Activated B cell treated with CpG ODN at 0.5 μM for 24 hours (primary cell): ENCODE measurements at regions not wholly inside any gene's neighbourhood (a gene's known extent, or its start where the extent isn't known, plus 50 kb on each side); places are given as distances from the start of the nearest gene placed in this dataset.

Experiments
- ATAC-seq: fragments of 200-7000 bp; cut with Tn5 transposase; one replicate; pipeline ENCODE4 v1.10.0; 2021; ENCODE audit warnings: low read depth, mild to moderate bottlenecking, moderate library complexity
- CTCF ChIA-PET: fragments of 350-600 bp; sonication (Branson Sonifier 250); formaldehyde crosslinking; loops from one replicate; lab custom pipeline; 2021; ENCODE audit warnings: antibody characterized with exemption; lab: Charles Lee
- POLR2A ChIA-PET: fragments of 350-600 bp; sonication (Branson Sonifier 250); formaldehyde crosslinking; loops from one replicate; lab custom pipeline; 2021; ENCODE audit warnings: antibody characterized with exemption; lab: Charles Lee
- DNase-seq: peaks from one replicate; pipeline ENCODE4 v3.0.0; 2022
- H3K27ac Mint-ChIP-seq: one replicate; pipeline ENCODE4 v1.8.0; 2020; ENCODE audit warnings: mixed read lengths
- H3K27me3 Mint-ChIP-seq: one replicate; pipeline ENCODE4 v1.8.0; 2021; ENCODE audit warnings: mixed read lengths
- H3K36me3 Mint-ChIP-seq: one replicate; pipeline ENCODE4 v1.8.0; 2021; ENCODE audit warnings: low read depth, mixed read lengths
- H3K4me1 Mint-ChIP-seq: one replicate; pipeline ENCODE4 v1.8.0; 2021; ENCODE audit warnings: mixed read lengths
- H3K4me3 Mint-ChIP-seq: one replicate; pipeline ENCODE4 v1.8.0; 2020; ENCODE audit warnings: mild to moderate bottlenecking, mixed read lengths
- H3K9me3 Mint-ChIP-seq: one replicate; pipeline ENCODE4 v1.8.0; 2020; ENCODE audit warnings: mixed read lengths
- intact Hi-C: fragments of 100-400 bp; cut with micrococcal nuclease; formaldehyde crosslinking; loops from one replicate; pipeline ENCODE4 v1.15.1; 2024
- TF ChIP-seq, protein P1 (sequence below): fragments of 200-600 bp; IDR thresholded peaks from one replicate; pipeline ENCODE4 v1.8.0; 2022; ENCODE audit warnings: antibody characterized with exemption, mild to moderate bottlenecking

DNA sequence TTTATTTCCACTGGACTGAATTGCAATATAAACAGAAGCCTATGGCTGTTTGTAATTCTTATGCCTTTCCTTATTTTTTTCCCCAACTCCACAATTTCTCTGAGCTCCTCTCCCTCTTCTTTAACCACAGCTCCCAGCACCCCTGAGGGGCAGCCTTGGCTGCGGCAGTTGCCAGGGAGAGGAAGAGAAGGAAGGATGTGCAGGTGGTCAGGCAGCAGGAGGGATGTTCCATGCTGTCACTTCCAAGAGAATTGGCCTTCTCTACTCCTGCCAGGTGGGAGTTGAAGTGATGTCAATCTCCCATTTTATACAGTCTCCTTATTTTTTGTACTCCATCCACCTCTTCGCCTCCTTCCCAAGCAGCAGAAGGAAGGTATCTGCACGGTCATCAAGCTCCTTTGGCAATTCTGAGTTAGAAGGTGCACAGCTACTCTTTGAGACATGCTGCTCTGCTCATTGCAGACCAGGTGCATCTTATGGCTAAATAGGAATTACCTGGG is 343.3 kb upstream of the RPS6KA3 start:
- TF ChIP-seq, protein P1, sequence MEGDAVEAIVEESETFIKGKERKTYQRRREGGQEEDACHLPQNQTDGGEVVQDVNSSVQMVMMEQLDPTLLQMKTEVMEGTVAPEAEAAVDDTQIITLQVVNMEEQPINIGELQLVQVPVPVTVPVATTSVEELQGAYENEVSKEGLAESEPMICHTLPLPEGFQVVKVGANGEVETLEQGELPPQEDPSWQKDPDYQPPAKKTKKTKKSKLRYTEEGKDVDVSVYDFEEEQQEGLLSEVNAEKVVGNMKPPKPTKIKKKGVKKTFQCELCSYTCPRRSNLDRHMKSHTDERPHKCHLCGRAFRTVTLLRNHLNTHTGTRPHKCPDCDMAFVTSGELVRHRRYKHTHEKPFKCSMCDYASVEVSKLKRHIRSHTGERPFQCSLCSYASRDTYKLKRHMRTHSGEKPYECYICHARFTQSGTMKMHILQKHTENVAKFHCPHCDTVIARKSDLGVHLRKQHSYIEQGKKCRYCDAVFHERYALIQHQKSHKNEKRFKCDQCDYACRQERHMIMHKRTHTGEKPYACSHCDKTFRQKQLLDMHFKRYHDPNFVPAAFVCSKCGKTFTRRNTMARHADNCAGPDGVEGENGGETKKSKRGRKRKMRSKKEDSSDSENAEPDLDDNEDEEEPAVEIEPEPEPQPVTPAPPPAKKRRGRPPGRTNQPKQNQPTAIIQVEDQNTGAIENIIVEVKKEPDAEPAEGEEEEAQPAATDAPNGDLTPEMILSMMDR, result no peak
- ATAC-seq, result no peak
- no peak for DNase-seq
- no peaks in the 10 kb centered on the region for H3K9me3 Mint-ChIP-seq
- CTCF ChIA-PET, result no interaction called here
- no peak overlapping the region for H3K4me3 Mint-ChIP-seq
- H3K4me1 Mint-ChIP-seq, result no peaks in the 10 kb centered on the region
- POLR2A ChIA-PET, result no interaction called here
- H3K27ac Mint-ChIP-seq, result no peak overlapping the region
- no peaks in the 10 kb centered on the region for H3K36me3 Mint-ChIP-seq
- intact Hi-C loops, result no loop called here
- H3K27me3 Mint-ChIP-seq, result peaks cover 5% of the 10 kb centered on the region

DNA sequence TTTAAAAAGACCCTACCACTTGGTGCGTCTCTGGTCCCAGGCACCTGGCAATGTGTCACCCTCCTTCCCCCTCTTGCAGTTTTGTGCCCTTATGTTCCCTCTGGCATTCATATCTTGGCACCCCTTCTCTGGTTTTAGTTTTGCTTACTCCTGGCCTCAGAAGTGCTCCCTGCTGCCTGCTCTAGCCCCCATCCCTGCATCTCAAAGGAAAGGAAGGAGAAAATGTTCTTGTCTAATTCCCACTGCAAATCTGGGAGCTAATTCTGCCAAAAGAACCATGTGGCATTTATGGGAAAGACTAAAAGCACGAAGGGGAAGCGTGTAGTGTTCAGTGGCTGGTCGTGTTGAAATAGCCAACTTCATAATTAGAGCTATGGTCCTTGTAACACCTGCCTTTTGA is 340.1 kb upstream of the RPS6KA3 start:
- no peaks in the 10 kb centered on the region for H3K4me1 Mint-ChIP-seq
- ChIA-PET CTCF (no interaction called here), POLR2A (no interaction called here)
- DNase-seq, result no peak
- intact Hi-C loops, result no loop called here
- no peak for ATAC-seq
- H3K36me3 Mint-ChIP-seq, result no peaks in the 10 kb centered on the region
- peaks cover 4% of the 10 kb centered on the region for H3K27me3 Mint-ChIP-seq
- no peak overlapping the region for H3K27ac Mint-ChIP-seq
- TF ChIP-seq, protein P1, result no peak
- H3K4me3 Mint-ChIP-seq, result no peak overlapping the region
- no peaks in the 10 kb centered on the region for H3K9me3 Mint-ChIP-seq

DNA sequence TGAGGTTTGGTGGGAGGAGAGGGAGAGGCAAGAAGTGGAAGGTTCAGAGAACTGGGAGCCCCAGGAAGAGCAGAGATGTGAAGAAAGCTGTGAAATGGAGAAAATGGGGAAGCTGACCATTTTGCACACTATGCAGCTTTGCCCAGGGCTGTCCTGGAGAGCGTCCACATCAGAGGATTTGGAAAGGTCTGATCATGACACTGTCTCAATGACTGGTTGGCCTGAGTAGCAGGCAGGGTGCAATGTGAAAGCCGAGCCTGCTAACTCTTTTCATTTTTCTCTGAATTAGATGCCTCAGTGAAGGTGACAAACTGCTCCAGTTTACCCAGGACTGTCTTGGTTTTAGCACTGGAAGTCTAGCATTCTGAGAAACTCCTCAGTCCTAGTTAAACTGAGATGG is 330.1 kb upstream of the RPS6KA3 start:
- H3K36me3 Mint-ChIP-seq, result no peaks in the 10 kb centered on the region
- intact Hi-C loops, result no loop called here
- POLR2A ChIA-PET, result no interaction called here

DNA sequence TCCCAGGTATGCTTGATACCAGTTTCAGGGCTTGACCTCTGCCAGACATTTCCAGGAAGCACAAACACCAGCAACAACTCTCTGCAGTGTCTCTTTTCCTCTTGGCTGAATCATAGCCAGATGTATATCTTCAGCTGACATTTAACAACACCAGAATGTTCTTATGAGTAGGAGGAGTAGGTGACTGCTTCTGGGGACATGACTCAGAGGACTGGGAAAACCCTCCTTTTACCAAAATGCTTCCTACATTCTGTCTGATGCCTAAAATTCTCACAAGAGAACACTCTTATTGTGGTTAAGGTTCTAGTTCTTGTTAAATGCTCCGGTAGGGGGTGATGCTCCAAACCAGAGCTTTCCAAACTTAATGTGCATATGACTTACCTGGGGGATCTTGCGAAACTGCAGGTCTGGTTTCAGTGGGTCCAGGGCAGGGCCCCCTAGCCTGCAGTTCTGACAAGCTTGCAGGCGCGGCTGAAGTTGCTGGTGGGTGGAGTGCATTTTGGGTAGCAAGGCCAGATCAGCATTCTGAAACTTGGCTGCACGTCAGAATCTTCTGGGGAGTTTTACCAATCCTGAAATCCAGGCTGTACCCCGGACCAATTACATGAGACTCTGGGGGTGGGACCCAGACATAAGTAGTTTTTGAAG is 329.3 kb upstream of the RPS6KA3 start:
- ChIA-PET CTCF (no interaction called here), POLR2A (no interaction called here)
- Mint-ChIP-seq H3K4me1 (no peaks in the 10 kb centered on the region), H3K27ac (no peak overlapping the region), H3K4me3 (no peak overlapping the region), H3K36me3 (no peaks in the 10 kb centered on the region), H3K9me3 (no peaks in the 10 kb centered on the region), H3K27me3 (no peaks in the 10 kb centered on the region)
- intact Hi-C loops, result no loop called here
- TF ChIP-seq, protein P1, result no peak
- ATAC-seq (no peak), DNase-seq (no peak)

More for the DNA sequence above, 330.1 kb upstream of the RPS6KA3 start:
- CTCF ChIA-PET, result no interaction called here
- no peak overlapping the region for H3K4me3 Mint-ChIP-seq
- no peak for ATAC-seq
- DNase-seq, result no peak
- no peaks in the 10 kb centered on the region for H3K27me3 Mint-ChIP-seq
- H3K9me3 Mint-ChIP-seq, result no peaks in the 10 kb centered on the region
- no peaks in the 10 kb centered on the region for H3K4me1 Mint-ChIP-seq
- TF ChIP-seq, protein P1, result no peak
- H3K27ac Mint-ChIP-seq, result no peak overlapping the region

DNA sequence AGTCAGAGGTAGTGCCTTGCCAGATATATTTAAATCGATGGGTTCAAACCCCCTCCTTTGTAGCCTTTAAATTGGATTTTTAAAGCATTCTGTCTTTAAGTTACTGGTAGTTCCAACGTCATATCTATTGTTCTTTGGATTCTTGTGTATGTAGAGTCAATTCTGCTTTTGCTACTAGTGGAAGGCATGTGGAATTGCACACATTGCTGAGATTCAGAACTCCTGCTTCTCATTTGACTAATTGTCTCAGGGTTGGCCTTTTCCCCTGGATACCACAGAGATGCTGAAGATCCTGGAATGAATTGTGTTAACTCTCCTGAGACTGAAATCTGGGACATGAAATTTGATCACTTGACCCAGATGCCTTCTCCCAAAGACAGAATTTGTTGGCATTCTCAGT is 328.3 kb upstream of the RPS6KA3 start:
- Mint-ChIP-seq H3K4me3 (no peak overlapping the region), H3K4me1 (no peaks in the 10 kb centered on the region), H3K27me3 (no peaks in the 10 kb centered on the region), H3K36me3 (no peaks in the 10 kb centered on the region), H3K27ac (no peak overlapping the region), H3K9me3 (no peaks in the 10 kb centered on the region)
- POLR2A ChIA-PET, result no interaction called here
- TF ChIP-seq, protein P1, result no peak
- no peak for ATAC-seq
- CTCF ChIA-PET, result no interaction called here
- DNase-seq, result no peak
- intact Hi-C loops, result no loop called here
